NCI-H774 (cell line): ENCODE measurements at regions not wholly inside any gene's neighbourhood (a gene's known extent, or its start where the extent isn't known, plus 50 kb on each side); places are given as distances from the start of the nearest gene placed in this dataset.

Source experiments
- DNase-seq: peaks from one replicate; lab custom pipeline; 2025; lab: John Stamatoyannopoulos, UW

- no peak for DNase-seq
These were observed 311.9 kb downstream of the TCERG1L start for GRCh38 chr10:130999376-131000202.

- no peak for DNase-seq
These were observed 311.3 kb downstream of the TCERG1L start for GRCh38 chr10:131000244-131000643.

GRCh38 chr10:131000743-131001142 lies 310.8 kb downstream of the TCERG1L start:
- DNase-seq = no peak

DNA sequence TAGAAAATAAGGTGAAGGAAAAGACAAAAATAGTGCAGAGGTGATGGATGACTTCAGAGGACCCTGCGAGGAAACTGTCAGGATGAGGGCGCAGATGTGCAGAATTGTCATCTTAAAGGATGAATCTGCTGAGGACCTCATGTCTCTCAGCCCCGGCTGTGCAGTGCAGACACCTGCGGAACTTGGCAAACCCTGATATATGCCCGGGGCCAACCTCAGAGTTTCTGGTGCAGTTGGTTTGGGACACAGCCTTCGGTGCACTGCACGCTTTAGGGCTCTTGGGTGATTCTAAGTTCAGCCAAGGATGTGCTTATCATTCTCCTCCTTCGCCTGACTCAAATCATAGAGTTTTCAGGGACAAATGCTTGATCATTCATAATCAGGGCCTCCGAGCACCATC lies 310.1 kb downstream of the TCERG1L start:
- no peak for DNase-seq

DNA sequence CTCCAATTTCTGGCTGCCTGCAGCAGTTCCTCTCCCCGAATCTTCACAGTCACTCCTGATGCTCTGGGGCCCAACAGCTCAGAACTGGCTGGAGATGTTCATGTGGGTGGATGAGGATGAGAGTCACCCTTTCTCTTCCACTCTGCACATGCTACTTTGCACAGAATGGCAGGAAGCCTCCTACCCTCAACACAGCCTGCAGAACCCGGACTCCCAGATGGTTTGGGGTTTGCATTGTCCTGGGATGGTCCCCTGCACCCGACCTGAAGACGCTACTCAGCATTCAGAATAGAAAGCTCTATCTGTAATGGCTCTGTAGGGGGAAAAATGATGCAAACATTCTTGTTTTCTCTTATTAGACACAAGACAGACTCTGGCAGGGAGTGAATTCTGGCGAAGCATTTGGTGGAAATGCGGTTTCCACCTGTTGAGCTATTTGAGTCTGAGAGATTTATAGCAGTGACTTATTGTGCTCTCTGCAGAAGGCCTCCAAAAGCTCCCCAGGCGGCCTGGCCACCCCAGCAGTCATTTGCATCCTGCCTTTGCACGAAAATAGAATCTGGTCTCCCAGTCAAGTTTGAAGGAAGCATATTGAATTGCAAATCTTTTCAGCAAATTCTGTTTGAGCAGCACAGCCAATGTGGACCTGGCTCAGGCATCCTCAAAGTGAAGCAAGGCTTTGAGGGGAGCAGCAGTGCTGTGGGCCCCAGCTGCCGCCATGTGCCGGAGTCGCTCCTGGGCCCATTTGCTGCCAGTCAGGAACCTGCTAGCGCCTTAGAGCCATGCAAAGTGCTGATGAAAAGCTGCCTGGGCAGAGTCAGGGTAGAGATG lies 309.3 kb downstream of the TCERG1L start:
- no peak for DNase-seq

DNA sequence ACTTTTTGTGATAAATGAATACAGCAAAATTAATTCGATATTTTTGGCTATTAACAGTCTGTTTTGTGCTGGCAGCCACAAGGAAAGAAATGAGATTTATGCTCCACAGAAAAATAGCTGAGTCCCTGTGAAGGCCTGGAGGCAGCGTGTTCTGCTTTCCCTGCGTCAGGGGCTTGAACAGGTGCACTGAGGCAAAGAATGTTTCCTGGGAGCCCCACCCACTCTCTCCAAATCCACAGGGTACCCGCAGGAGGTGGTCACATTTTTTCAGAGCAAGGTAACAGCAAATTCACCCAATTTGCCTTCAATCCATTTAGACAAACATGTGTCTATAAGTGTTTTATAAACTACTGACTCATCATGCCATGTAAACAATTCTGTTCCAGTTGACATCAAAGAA lies 308.1 kb downstream of the TCERG1L start:
- peak; percentile 20 for DNase-seq

GRCh38 chr10:131004276-131004675 lies 307.2 kb downstream of the TCERG1L start:
- DNase-seq = no peak

- no peak for DNase-seq
These were observed 304.9 kb downstream of the TCERG1L start for GRCh38 chr10:131006458-131007256.

GRCh38 chr10:131009791-131010190 lies 301.7 kb downstream of the TCERG1L start:
- DNase-seq = no peak

- no peak for DNase-seq
These were observed 300.5 kb downstream of the TCERG1L start for GRCh38 chr10:131010965-131011575.

- DNase-seq = no peak
These were observed 299.4 kb downstream of the TCERG1L start for GRCh38 chr10:131011936-131012640.

- DNase-seq = no peak
These were observed 298.9 kb downstream of the TCERG1L start for GRCh38 chr10:131012641-131012985.

DNA sequence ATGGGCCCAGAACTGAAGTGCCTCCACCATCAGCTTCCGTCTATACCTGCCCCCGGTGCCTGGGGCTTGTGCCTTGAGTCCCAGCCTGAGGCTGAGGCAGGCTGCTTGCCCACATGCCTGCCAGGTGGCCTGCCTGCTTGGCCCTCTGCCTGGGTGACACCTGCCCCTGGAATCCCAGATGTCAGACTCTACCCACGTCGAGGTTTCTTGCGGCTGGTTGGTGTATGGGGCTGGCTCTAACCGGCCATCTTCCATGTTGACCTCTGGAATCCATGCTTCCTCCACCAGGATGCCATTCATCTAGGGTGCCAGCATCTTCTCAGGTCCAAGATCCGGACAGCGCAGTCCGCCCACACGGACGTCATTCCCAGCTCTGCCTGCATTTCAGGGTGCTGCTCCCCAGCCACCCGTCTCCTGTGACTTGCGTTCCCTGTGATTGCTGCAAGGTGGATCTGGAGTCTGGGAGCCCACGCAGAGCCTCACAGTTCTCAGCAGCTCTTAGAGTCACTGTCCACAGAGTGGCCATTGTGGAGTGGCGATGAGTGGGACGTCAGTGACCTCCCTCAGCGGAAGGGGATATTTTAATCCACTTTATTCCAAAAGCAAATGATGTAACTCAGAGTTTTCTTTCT lies 298.1 kb downstream of the TCERG1L start:
- no peak for DNase-seq

- no peak for DNase-seq
These were observed 297.2 kb downstream of the TCERG1L start for GRCh38 chr10:131014271-131014670.

- DNase-seq = no peak
These were observed 296.2 kb downstream of the TCERG1L start for GRCh38 chr10:131015271-131015670.

GRCh38 chr10:131016556-131016955 lies 295.0 kb downstream of the TCERG1L start:
- no peak for DNase-seq

GRCh38 chr10:131017566-131018285 lies 293.8 kb downstream of the TCERG1L start:
- DNase-seq = no peak

DNA sequence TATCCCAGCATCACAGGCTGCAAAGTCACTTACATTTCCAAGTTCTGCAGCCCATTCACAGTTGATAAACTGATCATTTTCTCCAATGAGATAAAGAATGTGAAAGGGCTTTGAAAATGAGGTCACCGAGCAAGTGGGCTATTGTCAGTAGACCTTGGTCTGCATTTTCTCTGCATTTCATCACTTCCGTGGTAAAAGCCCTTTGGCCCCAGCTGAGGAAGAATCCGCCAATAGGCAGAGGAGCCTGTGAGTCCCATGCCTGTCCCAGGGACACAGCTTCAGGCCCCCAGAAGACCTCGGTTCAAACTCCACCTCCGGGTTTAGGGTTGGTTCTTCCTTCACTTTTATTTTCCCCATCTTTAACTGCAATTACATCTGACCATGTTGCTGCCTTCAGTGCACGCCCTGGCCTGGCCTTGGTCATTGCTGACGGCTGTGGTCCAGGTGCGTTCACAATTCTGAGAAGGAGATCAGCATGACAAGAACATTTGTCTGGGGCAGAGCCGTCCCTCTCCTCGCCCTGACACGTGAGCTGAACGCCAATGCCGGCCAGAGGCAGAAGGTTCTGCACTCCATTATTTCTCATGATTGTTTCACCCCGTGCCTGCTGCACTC lies 292.5 kb downstream of the TCERG1L start:
- no peak for DNase-seq

DNA sequence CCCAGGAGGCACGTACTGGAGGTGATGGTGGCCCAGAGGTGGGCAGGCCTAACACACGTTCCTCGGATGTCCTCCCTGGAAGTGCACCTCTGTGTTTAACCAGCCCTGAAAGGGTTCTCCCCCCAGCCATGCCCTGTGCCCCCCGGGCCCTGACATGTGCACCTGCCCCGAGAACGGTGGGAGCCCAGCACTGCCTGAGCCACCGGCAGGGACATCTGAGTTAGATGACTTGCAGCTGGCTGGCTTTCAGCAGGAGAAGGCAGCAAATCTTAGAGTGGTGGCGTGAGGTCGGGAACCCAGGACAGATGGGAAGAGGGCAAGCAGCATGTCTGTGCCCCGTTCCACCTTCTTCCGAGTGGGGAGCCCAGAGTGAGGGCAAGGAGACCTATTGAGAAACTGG lies 291.8 kb downstream of the TCERG1L start:
- no peak for DNase-seq

DNA sequence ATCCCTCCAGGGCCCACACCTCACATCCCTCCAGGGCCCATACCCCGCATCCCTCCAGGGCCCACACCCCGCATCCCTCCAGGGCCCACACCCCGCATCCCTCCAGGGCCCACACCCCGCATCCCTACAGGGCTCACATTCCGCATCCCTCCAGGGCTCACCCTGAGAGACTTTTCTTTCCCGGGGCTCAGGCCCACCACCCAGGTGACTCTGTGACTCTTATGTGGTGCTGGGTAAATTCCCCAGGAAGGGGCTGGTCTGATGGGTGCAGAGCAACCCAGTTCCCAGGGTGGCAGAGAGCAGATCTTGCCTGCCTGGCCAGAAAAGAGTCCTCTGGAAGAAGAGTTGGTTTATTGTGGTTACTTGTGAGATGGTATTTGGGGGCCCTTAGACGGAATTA lies 290.7 kb downstream of the TCERG1L start:
- no peak for DNase-seq
